HG03196 (cell line): ENCODE measurements at regions not wholly inside any gene's neighbourhood (a gene's known extent, or its start where the extent isn't known, plus 50 kb on each side); places are given as distances from the start of the nearest gene placed in this dataset.
"Not testable (repeated sequence)": the region's sequence is repeated elsewhere in the genome, so short reads cannot be mapped to it uniquely, and the experiment has no call there.

ENCODE experiments used
- ATAC-seq: cut with Tn5 transposase; IDR thresholded peaks from one replicate; pipeline ENCODE4 v1.9.1; 2021; ENCODE audit not compliant: unreplicated experiment

GRCh38 chr3:180409883-180410282 lies 192.1 kb upstream of the TTC14 start:
- no peak for ATAC-seq

DNA sequence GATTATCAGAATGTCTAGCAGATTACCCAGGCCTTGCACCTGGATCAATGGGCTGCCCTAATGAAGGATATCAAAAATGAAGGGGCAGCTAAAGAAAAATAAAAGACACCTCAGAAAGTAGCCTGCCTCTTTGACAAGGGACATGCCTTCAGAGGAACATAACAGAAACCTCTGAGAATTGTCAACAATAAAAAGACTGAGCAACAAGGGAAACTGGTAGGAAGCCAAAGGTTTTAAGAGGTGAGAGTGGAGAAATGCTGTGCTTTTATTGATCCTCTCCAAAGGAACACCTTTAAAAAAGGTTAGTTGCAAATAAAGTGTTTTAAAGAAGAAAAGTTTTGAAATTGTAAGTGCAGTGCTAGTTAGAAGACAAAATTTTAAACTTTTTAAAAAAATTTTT lies 187.8 kb upstream of the TTC14 start:
- no peak for ATAC-seq

GRCh38 chr3:180416111-180416594 lies 185.8 kb upstream of the TTC14 start:
- ATAC-seq = no peak

GRCh38 chr3:180417241-180417640 lies 184.7 kb upstream of the TTC14 start:
- ATAC-seq = no peak

DNA sequence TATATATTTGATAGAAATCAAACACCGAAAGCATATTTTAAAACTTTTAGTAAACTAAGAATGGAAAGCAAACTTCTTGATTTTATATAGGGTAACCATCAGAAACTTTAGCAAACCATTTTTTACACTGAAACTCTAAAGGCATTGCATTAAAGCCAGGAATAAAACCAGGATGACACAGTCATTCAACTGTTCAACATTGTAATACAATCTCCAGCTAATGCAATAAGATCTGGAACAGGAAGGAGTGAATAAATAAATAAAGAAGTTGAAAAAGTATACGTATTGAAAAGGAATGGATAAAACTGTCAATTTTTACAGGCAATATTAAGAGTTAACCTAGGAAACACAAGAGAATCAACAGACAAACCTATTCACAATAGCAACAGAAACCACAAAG lies 181.9 kb upstream of the TTC14 start:
- ATAC-seq = no peak

GRCh38 chr3:180420804-180421203 lies 181.2 kb upstream of the TTC14 start:
- no peak for ATAC-seq

DNA sequence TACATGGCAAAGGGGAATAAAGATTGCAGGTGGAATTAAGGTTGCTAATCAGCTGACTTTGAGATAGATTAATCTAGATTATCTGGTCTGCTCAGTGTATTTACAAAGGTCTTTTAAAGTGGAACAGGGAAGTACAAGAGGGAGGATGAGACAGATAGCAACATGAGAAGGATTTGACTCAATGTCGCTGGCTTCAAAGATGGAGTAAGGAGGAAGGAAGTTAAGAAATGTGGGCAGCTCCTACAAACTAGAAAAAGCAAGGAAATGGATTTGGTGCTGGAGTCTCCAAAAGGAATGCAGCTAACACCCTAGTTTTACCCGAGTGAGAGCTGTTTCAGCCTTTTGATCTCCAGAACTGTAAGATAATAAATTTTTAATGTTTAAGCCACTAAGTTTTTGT lies 180.7 kb upstream of the TTC14 start:
- no peak for ATAC-seq

- no peak for ATAC-seq
Observed at GRCh38 chr3:180421721-180422120, 180.2 kb upstream of the TTC14 start.

DNA sequence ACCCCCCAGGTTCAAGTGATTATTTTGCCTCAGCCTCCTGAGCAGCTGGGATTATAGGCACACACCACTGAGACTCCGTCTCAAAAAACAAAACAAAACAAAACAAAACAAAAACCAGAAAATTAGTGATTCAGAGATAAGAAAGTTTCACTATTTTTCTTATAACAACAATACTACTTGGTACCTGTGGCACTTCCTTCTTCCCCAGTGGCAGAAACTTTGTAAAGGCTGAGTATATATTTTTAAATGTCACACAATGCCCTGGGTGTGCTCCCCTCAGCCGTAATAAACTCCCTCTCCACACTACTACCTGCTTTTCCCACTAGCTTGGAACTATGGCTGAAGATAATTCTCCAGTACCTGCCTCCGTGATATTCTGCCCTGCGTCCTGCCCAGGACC lies 177.7 kb upstream of the TTC14 start:
- ATAC-seq = not testable (repeated sequence)

GRCh38 chr3:180430896-180431295 lies 171.1 kb upstream of the TTC14 start:
- ATAC-seq = no peak

DNA sequence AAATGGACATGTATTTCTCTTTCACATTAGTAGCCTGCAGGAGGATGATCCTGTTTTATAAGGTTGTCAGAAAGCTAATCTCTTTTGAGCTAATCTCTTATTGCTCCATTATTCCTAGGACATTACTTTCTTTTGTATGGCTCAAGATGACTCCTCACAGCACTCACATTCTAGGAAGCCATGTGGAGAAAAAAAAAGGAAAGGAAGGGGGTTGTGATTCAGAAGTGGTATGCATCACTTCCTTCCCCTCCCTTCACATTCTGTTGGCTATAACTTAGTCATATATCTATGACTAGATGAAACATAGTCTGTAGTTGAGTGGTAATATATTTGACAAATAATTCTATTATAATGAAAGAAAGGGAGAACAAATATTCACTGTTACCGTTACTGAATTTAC lies 168.8 kb upstream of the TTC14 start:
- no peak for ATAC-seq

- no peak for ATAC-seq
Observed at GRCh38 chr3:180447136-180447535, 154.8 kb upstream of the TTC14 start.

- not testable (repeated sequence) for ATAC-seq
Observed at GRCh38 chr3:180448407-180448806, 153.6 kb upstream of the TTC14 start.

GRCh38 chr3:180457225-180457624 lies 144.7 kb upstream of the TTC14 start:
- no peak for ATAC-seq

- no peak for ATAC-seq
Observed at GRCh38 chr3:180466401-180467011, 135.5 kb upstream of the TTC14 start.

DNA sequence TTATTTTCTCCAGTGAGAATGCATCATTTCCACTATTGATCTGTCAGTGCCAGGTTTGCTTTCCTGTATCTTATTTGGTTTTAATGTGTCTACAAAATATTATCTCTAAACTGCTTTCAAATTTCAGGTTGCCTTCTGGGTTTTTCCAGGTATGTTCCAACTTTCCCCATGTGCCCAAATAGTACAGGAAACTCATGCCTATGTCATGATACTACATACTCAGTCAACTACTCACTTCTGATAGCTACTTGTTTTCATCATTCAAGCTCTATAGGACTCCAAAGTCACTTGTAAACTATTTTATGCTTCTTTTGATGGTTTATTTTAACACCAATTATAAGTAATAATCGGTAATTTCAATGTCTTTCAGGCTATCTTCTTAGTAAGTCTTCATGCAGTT lies 134.8 kb upstream of the TTC14 start:
- ATAC-seq = no peak

DNA sequence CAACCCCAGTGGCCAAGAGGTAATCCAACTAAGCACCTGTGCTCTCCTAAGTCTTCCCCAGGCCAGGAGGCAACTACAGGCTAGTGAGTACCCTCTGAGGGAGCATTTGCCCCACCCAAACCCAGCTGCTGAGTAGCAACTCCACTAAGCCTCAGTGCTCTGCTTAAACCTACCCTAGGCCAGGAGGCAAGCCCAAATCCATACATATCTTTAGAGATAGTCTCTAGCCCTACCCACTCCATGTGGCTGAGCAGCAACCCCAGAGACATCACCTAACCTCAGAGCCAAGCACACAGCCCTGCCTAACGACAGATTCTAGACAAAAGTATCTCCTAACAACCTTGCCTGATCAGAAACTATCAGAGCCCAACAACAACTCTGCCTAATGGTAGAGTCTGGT lies 132.8 kb upstream of the TTC14 start:
- ATAC-seq = no peak

- ATAC-seq = no peak
Observed at GRCh38 chr3:180478695-180479094, 123.3 kb upstream of the TTC14 start.

- ATAC-seq = no peak
Observed at GRCh38 chr3:180492047-180492446, 109.9 kb upstream of the TTC14 start.

- no peak for ATAC-seq
Observed at GRCh38 chr3:180496995-180497394, 105.0 kb upstream of the TTC14 start.

DNA sequence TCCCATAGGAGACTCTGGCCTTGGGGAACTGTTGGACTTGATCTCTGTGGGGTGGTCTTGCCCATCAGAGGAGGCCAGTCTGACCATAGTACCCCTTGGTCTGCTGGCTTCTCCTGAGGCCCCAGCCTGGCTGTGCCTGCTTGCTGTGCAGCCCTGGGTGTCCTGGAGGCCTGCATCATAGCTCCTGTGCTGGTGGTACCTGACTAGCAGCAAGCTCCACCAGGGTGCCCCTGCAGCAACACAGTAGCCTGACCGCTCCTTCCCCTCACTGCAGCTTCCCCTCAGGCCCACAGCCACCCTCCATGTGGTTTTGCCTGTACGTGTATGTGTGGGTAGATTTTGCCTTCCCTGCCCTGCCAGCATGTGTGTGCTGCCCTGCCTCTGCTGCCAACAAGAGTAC lies 85.6 kb upstream of the TTC14 start:
- ATAC-seq = no peak

DNA sequence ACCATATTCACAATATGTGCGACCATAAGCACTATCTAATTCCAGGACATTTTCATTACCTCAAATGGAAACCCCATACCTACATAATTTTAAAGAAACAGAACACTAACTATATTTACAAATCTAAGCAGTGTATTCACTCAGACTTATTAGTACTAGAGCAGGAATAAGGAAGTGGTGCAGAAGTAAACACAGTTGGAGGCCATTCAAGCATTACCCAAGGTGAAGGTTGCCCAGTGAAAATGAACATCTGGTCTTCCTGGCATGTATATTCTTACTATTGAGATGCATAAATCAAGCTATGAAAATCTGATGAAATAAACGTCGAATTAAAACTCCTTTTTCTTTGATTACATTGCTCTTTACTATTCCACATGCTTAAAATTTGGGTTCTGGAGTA lies 78.9 kb upstream of the TTC14 start:
- no peak for ATAC-seq

- no peak for ATAC-seq
Observed at GRCh38 chr3:180528843-180529242, 73.1 kb upstream of the TTC14 start.
